GM12878 (cell line): ENCODE measurements at regions not wholly inside any gene's neighbourhood (a gene's known extent, or its start where the extent isn't known, plus 50 kb on each side); places are given as distances from the start of the nearest gene placed in this dataset.

Experiments
- ATAC-seq: fragments of 200-7000 bp; cut with Tn5 transposase; 3 replicates; pipeline ENCODE4 v1.9.1; 2020; ENCODE audit warnings: mild to moderate bottlenecking, moderate library complexity
- BruUV-seq: library from RNA; stranded (reverse); fragments of 400-500 nt; replicated peaks from 2 replicates; lab custom pipeline; 2021; lab: Mats Ljungman, UMichigan
- CTCF ChIA-PET: fragments of 300-600 bp; sonication (Branson Sonifier 250); formaldehyde crosslinking; extraction: SDS; loops from one replicate; lab custom pipeline; 2021; ENCODE audit warnings: inconsistent platforms; lab: Yijun Ruan, JAX
- POLR2A ChIA-PET: fragments of 350-600 bp; formaldehyde crosslinking; extraction: SDS; loops from one replicate; lab custom pipeline; 2021; ENCODE audit warnings: inconsistent platforms; lab: Charles Lee
- RAD21 ChIA-PET: fragments of 300-600 bp; sonication (Branson Sonifier 250); formaldehyde crosslinking; loops from one replicate; lab custom pipeline; 2023; ENCODE audit warnings: antibody characterized with exemption; ENCODE audit not compliant: unreplicated experiment; lab: Charles Lee
- SMC1A ChIA-PET: fragments of 300-600 bp; sonication (Branson Sonifier 250); formaldehyde crosslinking; loops from one replicate; lab custom pipeline; 2023; ENCODE audit not compliant: unreplicated experiment, uncharacterized antibody; lab: Charles Lee
- DNase-seq: peaks from one replicate; pipeline ENCODE4 v3.0.0-alpha.2; 2011; ENCODE audit warnings: low read depth, low spot score
- FAIRE-seq: peaks from 3 replicates; lab custom pipeline; 2011; peaks lifted over from hg19 to GRCh38; lab: Jason Lieb, UNC
- H2AFZ ChIP-seq: 2 replicates; pipeline ENCODE4 v1.6.0; 2011; ENCODE audit warnings: low read depth, low read length, control low read depth; ENCODE audit not compliant: control insufficient read depth
- H3K27ac ChIP-seq: 2 replicates; pipeline ENCODE4 v1.5.1; 2011; ENCODE audit warnings: control low read depth; ENCODE audit not compliant: control insufficient read depth, insufficient read depth
- H3K27me3 ChIP-seq, 2 experiments: replicated peaks in 1 of 2; 2 replicates each; pipeline versions ENCODE4 v1.6.0 to v1.6.1; 2011; ENCODE audit warnings: low read length in 1 of 2; ENCODE audit not compliant: control insufficient read depth in 2 of 2, insufficient read depth in 2 of 2
- H3K36me3 ChIP-seq, 2 experiments: 2 replicates each; pipeline ENCODE4 v1.5.1; 2011; ENCODE audit warnings: low read length in 1 of 2; ENCODE audit not compliant: control insufficient read depth in 2 of 2, insufficient read depth in 2 of 2
- H3K4me1 ChIP-seq: 2 replicates; pipeline ENCODE4 v1.6.1; 2011; ENCODE audit warnings: mild to moderate bottlenecking, low read length, moderate library complexity, mixed read lengths; ENCODE audit not compliant: control insufficient read depth, insufficient read depth
- H3K4me2 ChIP-seq: 2 replicates; pipeline ENCODE4 v1.6.0; 2011; ENCODE audit warnings: control low read depth; ENCODE audit not compliant: control insufficient read depth, insufficient read depth
- H3K4me3 ChIP-seq: fragments of 200-600 bp; sonication (generic); 2 replicates; pipeline ENCODE4 v1.5.1; 2016
- H3K79me2 ChIP-seq: 2 replicates; pipeline ENCODE4 v1.6.0; 2011; ENCODE audit warnings: low read length; ENCODE audit not compliant: control insufficient read depth, insufficient read depth
- H3K9ac ChIP-seq: 2 replicates; pipeline ENCODE4 v1.8.0; 2011; ENCODE audit warnings: low read length, control low read depth, mixed read lengths; ENCODE audit not compliant: control insufficient read depth, insufficient read depth
- H3K9me3 ChIP-seq: replicated peaks from 3 replicates; pipeline ENCODE4 v1.5.1; 2011; ENCODE audit warnings: mild to moderate bottlenecking, low read length; ENCODE audit not compliant: control insufficient read depth, insufficient read depth
- H4K20me1 ChIP-seq: 2 replicates; pipeline ENCODE4 v1.6.0; 2011; ENCODE audit not compliant: control insufficient read depth, insufficient read depth
- CHD1 ChIP-seq: IDR thresholded peaks from 2 replicates; pipeline ENCODE4 v1.6.1; 2012; ENCODE audit warnings: low read depth, low read length, improper control_type of control experiment
- ESRRA ChIP-seq: IDR thresholded peaks from 2 replicates; pipeline ENCODE4 v1.6.1; 2012; ENCODE audit warnings: mild to moderate bottlenecking, low read length, improper control_type of control experiment
- POLR2AphosphoS5 ChIP-seq: IDR thresholded peaks from 2 replicates; pipeline ENCODE4 v1.6.1; 2011; ENCODE audit warnings: mild to moderate bottlenecking, low read length, inconsistent platforms
- RB1 ChIP-seq: fragments of 450-650 bp; formaldehyde crosslinking; IDR thresholded peaks from 2 replicates; pipeline ENCODE4 v1.6.1; 2017; ENCODE audit warnings: mild to moderate bottlenecking, borderline replicate concordance
- RELB ChIP-seq: fragments of 450-650 bp; IDR thresholded peaks from 2 replicates; pipeline ENCODE4 v1.6.1; 2017; ENCODE audit warnings: low read depth, mild to moderate bottlenecking, moderate library complexity
- STAT3 ChIP-seq: IDR thresholded peaks from 2 replicates; pipeline ENCODE4 v1.6.1; 2011; ENCODE audit warnings: low read depth, low read length, improper control_type of control experiment
- SUPT20H ChIP-seq: IDR thresholded peaks from 2 replicates; pipeline ENCODE4 v1.6.1; 2011; ENCODE audit warnings: low read depth, mild to moderate bottlenecking, low read length, moderate library complexity, borderline replicate concordance; ENCODE audit not compliant: control insufficient read depth
- TAF1 ChIP-seq: IDR thresholded peaks from 2 replicates; pipeline ENCODE4 v1.6.1; 2011; ENCODE audit warnings: mild to moderate bottlenecking, low read depth, low read length, borderline replicate concordance
- ZBTB4 ChIP-seq: fragments of 450-650 bp; formaldehyde crosslinking; IDR thresholded peaks from 2 replicates; pipeline ENCODE4 v1.4.0; 2022; ENCODE audit warnings: mild to moderate bottlenecking, moderate library complexity
- WGBS: methylation state at CpG from one replicate; pipeline ENCODE4 v1.1.6; 2016; ENCODE audit warnings: low lambda C conversion rate; ENCODE audit not compliant: insufficient replicate concordance, insufficient coverage; ENCODE audit errors: missing lambda C conversion rate; 5-methylcytosine and 5-hydroxymethylcytosine counted together
- in situ Hi-C: fragments of 300-500 bp; cut with MboI; formaldehyde crosslinking; loops from 9 replicates; pipeline ENCODE4 v1.14.3; 2018; ENCODE audit warnings: mixed read lengths
- intact Hi-C: fragments of 100-400 bp; cut with micrococcal nuclease; formaldehyde crosslinking; loops from one replicate; pipeline ENCODE4 v1.14.2; 2022; ENCODE audit not compliant: unreplicated experiment
- TF ChIP-seq, protein P1 (sequence below): IDR thresholded peaks from 2 replicates; pipeline ENCODE4 v1.6.1; 2011; ENCODE audit warnings: low read depth, low read length, improper control_type of control experiment, borderline replicate concordance
- TF ChIP-seq, protein P2 (sequence below): IDR thresholded peaks from 2 replicates; pipeline ENCODE4 v1.6.1; 2011; ENCODE audit warnings: borderline replicate concordance, low read depth, mild to moderate bottlenecking, moderate library complexity, mixed read lengths, low read length; ENCODE audit not compliant: insufficient read depth; ENCODE audit errors: extremely low read length
- TF ChIP-seq, protein P3 (sequence below): fragments of 450-650 bp; IDR thresholded peaks from 2 replicates; pipeline ENCODE4 v1.6.1; 2017; ENCODE audit warnings: mild to moderate bottlenecking
- TF ChIP-seq, protein P4 (sequence below): fragments of 450-650 bp; IDR thresholded peaks from 2 replicates; pipeline ENCODE4 v1.6.1; 2016; ENCODE audit warnings: mild to moderate bottlenecking

DNA sequence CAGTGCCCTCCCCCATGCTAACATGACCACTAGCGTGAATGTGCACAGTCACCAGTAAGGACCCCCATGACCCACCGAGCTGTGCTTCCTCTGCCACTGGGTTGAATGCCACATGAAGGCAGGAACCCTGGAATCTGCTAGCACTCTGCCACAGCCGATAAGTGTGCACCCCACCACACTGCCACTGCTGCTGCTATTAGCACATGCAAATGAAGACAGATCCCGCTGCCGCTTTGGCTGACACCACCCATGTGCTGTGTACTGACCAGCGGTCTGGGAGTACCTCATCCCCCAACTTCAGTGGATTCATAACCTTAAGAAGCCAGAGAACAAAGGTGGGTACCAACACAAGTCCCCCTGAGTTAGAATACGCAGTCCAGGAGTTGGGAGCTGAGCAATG lies 200.9 kb upstream of the ARHGEF9 start (continued):
- TF ChIP-seq, protein P1, sequence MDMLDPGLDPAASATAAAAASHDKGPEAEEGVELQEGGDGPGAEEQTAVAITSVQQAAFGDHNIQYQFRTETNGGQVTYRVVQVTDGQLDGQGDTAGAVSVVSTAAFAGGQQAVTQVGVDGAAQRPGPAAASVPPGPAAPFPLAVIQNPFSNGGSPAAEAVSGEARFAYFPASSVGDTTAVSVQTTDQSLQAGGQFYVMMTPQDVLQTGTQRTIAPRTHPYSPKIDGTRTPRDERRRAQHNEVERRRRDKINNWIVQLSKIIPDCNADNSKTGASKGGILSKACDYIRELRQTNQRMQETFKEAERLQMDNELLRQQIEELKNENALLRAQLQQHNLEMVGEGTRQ = no peak
- TF ChIP-seq, all 136 proteins: peak for 0

GRCh38 chrX:63979480-63979879 lies 194.5 kb upstream of the ARHGEF9 start:
- BruUV-seq = no TSS peak
- ChIA-PET SMC1A (no interaction called here), CTCF (no interaction called here), POLR2A (no interaction called here), RAD21 (no interaction called here)
- 0% methylated on average over 1 of the region's 1 CpG for WGBS
- H3K27ac ChIP-seq = no peak overlapping the region
- H3K9me3 ChIP-seq = no peaks in the 10 kb centered on the region; the same call in 2 of the 3 replicates
- no peaks in the 10 kb centered on the region for H3K79me2 ChIP-seq
- H3K27me3 ChIP-seq = no peaks in the 10 kb centered on the region
- intact Hi-C loops (no loop called here), in situ Hi-C loops (no loop called here)
- H3K4me1 ChIP-seq = no peaks in the 10 kb centered on the region
- H3K4me3 ChIP-seq = no peak overlapping the region
- no peaks in the 10 kb centered on the region for H3K36me3 ChIP-seq
- H3K4me2 ChIP-seq = no peak overlapping the region
- DNase-seq = no peak
- no peak overlapping the region for H2AFZ ChIP-seq
- FAIRE-seq = no peak
- H4K20me1 ChIP-seq = no peaks in the 10 kb centered on the region
- H3K9ac ChIP-seq = no peak overlapping the region
- no peak for ATAC-seq
- TF ChIP-seq, protein P2, sequence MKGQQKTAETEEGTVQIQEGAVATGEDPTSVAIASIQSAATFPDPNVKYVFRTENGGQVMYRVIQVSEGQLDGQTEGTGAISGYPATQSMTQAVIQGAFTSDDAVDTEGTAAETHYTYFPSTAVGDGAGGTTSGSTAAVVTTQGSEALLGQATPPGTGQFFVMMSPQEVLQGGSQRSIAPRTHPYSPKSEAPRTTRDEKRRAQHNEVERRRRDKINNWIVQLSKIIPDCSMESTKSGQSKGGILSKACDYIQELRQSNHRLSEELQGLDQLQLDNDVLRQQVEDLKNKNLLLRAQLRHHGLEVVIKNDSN = no peak
- TF ChIP-seq, protein P3, sequence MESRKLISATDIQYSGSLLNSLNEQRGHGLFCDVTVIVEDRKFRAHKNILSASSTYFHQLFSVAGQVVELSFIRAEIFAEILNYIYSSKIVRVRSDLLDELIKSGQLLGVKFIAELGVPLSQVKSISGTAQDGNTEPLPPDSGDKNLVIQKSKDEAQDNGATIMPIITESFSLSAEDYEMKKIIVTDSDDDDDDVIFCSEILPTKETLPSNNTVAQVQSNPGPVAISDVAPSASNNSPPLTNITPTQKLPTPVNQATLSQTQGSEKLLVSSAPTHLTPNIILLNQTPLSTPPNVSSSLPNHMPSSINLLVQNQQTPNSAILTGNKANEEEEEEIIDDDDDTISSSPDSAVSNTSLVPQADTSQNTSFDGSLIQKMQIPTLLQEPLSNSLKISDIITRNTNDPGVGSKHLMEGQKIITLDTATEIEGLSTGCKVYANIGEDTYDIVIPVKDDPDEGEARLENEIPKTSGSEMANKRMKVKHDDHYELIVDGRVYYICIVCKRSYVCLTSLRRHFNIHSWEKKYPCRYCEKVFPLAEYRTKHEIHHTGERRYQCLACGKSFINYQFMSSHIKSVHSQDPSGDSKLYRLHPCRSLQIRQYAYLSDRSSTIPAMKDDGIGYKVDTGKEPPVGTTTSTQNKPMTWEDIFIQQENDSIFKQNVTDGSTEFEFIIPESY = no peak
- TF ChIP-seq, protein P4, sequence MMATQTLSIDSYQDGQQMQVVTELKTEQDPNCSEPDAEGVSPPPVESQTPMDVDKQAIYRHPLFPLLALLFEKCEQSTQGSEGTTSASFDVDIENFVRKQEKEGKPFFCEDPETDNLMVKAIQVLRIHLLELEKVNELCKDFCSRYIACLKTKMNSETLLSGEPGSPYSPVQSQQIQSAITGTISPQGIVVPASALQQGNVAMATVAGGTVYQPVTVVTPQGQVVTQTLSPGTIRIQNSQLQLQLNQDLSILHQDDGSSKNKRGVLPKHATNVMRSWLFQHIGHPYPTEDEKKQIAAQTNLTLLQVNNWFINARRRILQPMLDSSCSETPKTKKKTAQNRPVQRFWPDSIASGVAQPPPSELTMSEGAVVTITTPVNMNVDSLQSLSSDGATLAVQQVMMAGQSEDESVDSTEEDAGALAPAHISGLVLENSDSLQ = no peak
- TF ChIP-seq ESRRA = no peak
- no peak for TF ChIP-seq RB1
- no peak for TF ChIP-seq CHD1
- TF ChIP-seq RELB = no peak
- TF ChIP-seq ZBTB4 (CRISPR knock-in tag) = no peak
- no peak for TF ChIP-seq POLR2AphosphoS5
- TF ChIP-seq STAT3 = no peak
- no peak for TF ChIP-seq TAF1
- no peak for TF ChIP-seq SUPT20H
